ENCODE measurements at regions not wholly inside any gene's neighbourhood (a gene's known extent, or its start where the extent isn't known, plus 50 kb on each side); places are given as distances from the start of the nearest gene placed in this dataset.

GRCh38 chr4:129604632-129605255 is 508.8 kb downstream of the C4orf33 start:
- Histone ChIP-seq H3K4me3 (replicated peaks; ENCODE audit: low read depth, low read length) (no peak overlapping the region), H3K36me3 (ENCODE audit: control insufficient read depth, insufficient read depth, low read length) (no peaks in the 10 kb centered on the region), H3K27me3 (replicated peaks; ENCODE audit: control insufficient read depth, insufficient read depth, low read length) (no peaks in the 10 kb centered on the region)
- no peak for TF ChIP-seq CTCF (IDR thresholded peaks at IDR 0.05; ENCODE audit: insufficient read depth, low read length, poor library complexity, severe bottlenecking)
- DNase-seq (ENCODE audit: extremely low read depth, insufficient read length) = no peak

- no peaks in the 10 kb centered on the region for H3K27me3 ChIP-seq (replicated peaks; ENCODE audit: control insufficient read depth, insufficient read depth, low read length)
- no peak for TF ChIP-seq CTCF (IDR thresholded peaks at IDR 0.05; ENCODE audit: insufficient read depth, low read length, poor library complexity, severe bottlenecking)
- no peak overlapping the region for H3K4me3 ChIP-seq (replicated peaks; ENCODE audit: low read depth, low read length)
- DNase-seq (ENCODE audit: extremely low read depth, insufficient read length) = no peak
- no peaks in the 10 kb centered on the region for H3K36me3 ChIP-seq (ENCODE audit: control insufficient read depth, insufficient read depth, low read length)
Observed at GRCh38 chr4:129614611-129615010, 518.7 kb downstream of the C4orf33 start.

GRCh38 chr4:129622566-129622965 is 526.6 kb downstream of the C4orf33 start:
- Histone ChIP-seq H3K27me3 (replicated peaks; ENCODE audit: control insufficient read depth, insufficient read depth, low read length) (no peaks in the 10 kb centered on the region), H3K36me3 (ENCODE audit: control insufficient read depth, insufficient read depth, low read length) (no peaks in the 10 kb centered on the region), H3K4me3 (replicated peaks; ENCODE audit: low read depth, low read length) (no peak overlapping the region)
- TF ChIP-seq CTCF (IDR thresholded peaks at IDR 0.05; ENCODE audit: insufficient read depth, low read length, poor library complexity, severe bottlenecking) = no peak
- DNase-seq (ENCODE audit: extremely low read depth, insufficient read length) = no peak

DNA sequence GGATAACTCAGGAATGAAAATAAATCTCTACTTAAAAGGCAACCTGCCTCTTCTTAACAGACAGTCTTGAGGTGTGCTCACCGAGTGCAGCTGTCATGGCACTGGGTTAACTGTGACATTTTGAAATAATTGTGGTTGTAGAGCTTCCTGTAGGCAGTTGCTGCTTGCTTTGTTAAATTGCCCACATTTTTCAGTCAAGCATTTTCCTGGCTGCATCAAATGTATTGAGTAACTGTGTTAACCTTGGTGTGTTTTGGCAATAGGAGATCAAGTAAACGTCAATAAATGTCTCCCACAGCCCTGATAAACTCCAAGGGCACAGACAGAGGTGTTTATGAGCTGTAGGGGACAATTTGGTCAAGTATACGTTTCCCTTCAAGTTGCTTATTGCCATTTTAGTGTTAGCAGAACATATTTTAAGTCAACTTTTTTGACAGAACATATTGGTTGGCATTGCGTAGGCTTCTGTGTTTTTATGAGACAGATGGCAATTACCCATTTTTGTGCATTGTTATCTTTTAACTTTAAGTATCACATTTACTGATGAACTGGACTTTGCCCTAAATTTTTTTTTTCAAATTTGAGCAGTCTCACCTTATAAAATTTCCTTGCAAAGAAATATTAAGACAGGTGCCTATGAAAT is 527.4 kb downstream of the C4orf33 start:
- no peak for TF ChIP-seq CTCF (IDR thresholded peaks at IDR 0.05; ENCODE audit: insufficient read depth, low read length, poor library complexity, severe bottlenecking)
- no peaks in the 10 kb centered on the region for H3K27me3 ChIP-seq (replicated peaks; ENCODE audit: control insufficient read depth, insufficient read depth, low read length)
- H3K36me3 ChIP-seq (ENCODE audit: control insufficient read depth, insufficient read depth, low read length) = no peaks in the 10 kb centered on the region
- no peak for DNase-seq (ENCODE audit: extremely low read depth, insufficient read length)
- H3K4me3 ChIP-seq (replicated peaks; ENCODE audit: low read depth, low read length) = no peak overlapping the region

GRCh38 chr4:129641179-129641578 is 545.2 kb downstream of the C4orf33 start:
- no peak for DNase-seq (ENCODE audit: extremely low read depth, insufficient read length)
- TF ChIP-seq CTCF (IDR thresholded peaks at IDR 0.05; ENCODE audit: insufficient read depth, low read length, poor library complexity, severe bottlenecking) = peak; percentile 74
- H3K27me3 ChIP-seq (replicated peaks; ENCODE audit: control insufficient read depth, insufficient read depth, low read length) = no peaks in the 10 kb centered on the region
- no peak overlapping the region for H3K4me3 ChIP-seq (replicated peaks; ENCODE audit: low read depth, low read length)
- no peaks in the 10 kb centered on the region for H3K36me3 ChIP-seq (ENCODE audit: control insufficient read depth, insufficient read depth, low read length)
